ENCODE measurements at regions not wholly inside any gene's neighbourhood (a gene's known extent, or its start where the extent isn't known, plus 50 kb on each side); places are given as distances from the start of the nearest gene placed in this dataset.

- Mint-ChIP-seq H3K36me3 (ENCODE audit: insufficient read depth in 1 of 3, low read depth in 3 of 3) (peaks cover 0 to 5% (median 0%) of the 10 kb centered on the region in 3 experiments; a peak in 2 of 7 replicates), H3K4me1 (peaks cover 0 to 6% of the 10 kb centered on the region in 2 experiments; a peak in 3 of 4 replicates), H3K27ac (no peak overlapping the region; a peak in 1 of 7 replicates), H3K4me3 (no peak overlapping the region), H3K27me3 (ENCODE audit: low read depth) (peaks cover 17% of the 10 kb centered on the region), H3K9me3 (peaks cover 5 to 12% of the 10 kb centered on the region in 2 experiments; a peak in 4 of 5 replicates)
- Histone ChIP-seq H4K5ac (ENCODE audit: insufficient read length, low read depth, low read length) (no peak overlapping the region), H3K4ac (ENCODE audit: low read depth, low read length) (no peak overlapping the region), H3K23ac (ENCODE audit: insufficient read length, low read depth, low read length) (no peak overlapping the region), H3K27me3 (ENCODE audit: insufficient read depth, low read length) (no peaks in the 10 kb centered on the region), H2BK12ac (ENCODE audit: insufficient read length, low read depth, low read length) (no peak overlapping the region), H3K27ac (ENCODE audit: insufficient read length, low read depth, low read length) (no peak overlapping the region), H3K56ac (ENCODE audit: insufficient read length, low read depth, low read length) (no peak overlapping the region), H2BK120ac (ENCODE audit: low read depth, low read length, poor library complexity, severe bottlenecking) (no peak overlapping the region), H4K8ac (replicated peaks; ENCODE audit: insufficient read length, low read depth, low read length) (no peak overlapping the region), H3K79me2 (ENCODE audit: insufficient read depth, low read length) (no peaks in the 10 kb centered on the region), H3K4me2 (ENCODE audit: insufficient read depth, insufficient read length, low read length) (no peak overlapping the region), H3K4me1 (ENCODE audit: insufficient read depth, low read length) (no peaks in the 10 kb centered on the region), H3K9ac (ENCODE audit: extremely low read depth, insufficient read length, low read length) (no peak overlapping the region), H4K91ac (ENCODE audit: insufficient read length, low read depth, low read length) (no peak overlapping the region), H2AFZ (ENCODE audit: low read length) (no peak overlapping the region), H2BK20ac (ENCODE audit: low read depth, low read length, poor library complexity, severe bottlenecking) (no peak overlapping the region), H2AK5ac (ENCODE audit: insufficient read length, low read length) (no peak overlapping the region), H3K23me2 (ENCODE audit: insufficient read length, low read depth, low read length, poor library complexity, severe bottlenecking) (no peaks in the 10 kb centered on the region), H3K14ac (ENCODE audit: insufficient read depth, low read length) (no peak overlapping the region), H3K18ac (ENCODE audit: insufficient read length, low read depth, low read length) (no peak overlapping the region), H4K20me1 (ENCODE audit: control insufficient read depth, insufficient read depth, insufficient read length) (no peaks in the 10 kb centered on the region), H3T11ph (ENCODE audit: low read length) (no peak overlapping the region), H2BK5ac (ENCODE audit: insufficient read length, low read length) (no peak overlapping the region), H2BK15ac (ENCODE audit: low read depth, low read length) (no peak overlapping the region), H3K9me3 (ENCODE audit: control insufficient read depth, low read depth, low read length) (no peaks in the 10 kb centered on the region), H3K79me1 (ENCODE audit: insufficient read depth, low read depth, low read length, poor library complexity, severe bottlenecking) (no peaks in the 10 kb centered on the region)
- no CpG with 5 or more reads among the region's 4 CpGs for WGBS (ENCODE audit: extremely low coverage, insufficient read length, low lambda C conversion rate)
- DNase-seq, result no peak
- no peak for TF ChIP-seq CTCF (conservative IDR thresholded peaks at IDR 0.05)
Measured at GRCh38 chr17:34861864-34862263, 99.4 kb downstream of the CCT6B start.

Measured in H9 (cell line).